Neutrophil (primary cell): ENCODE measurements at regions not wholly inside any gene's neighbourhood (a gene's known extent, or its start where the extent isn't known, plus 50 kb on each side); places are given as distances from the start of the nearest gene placed in this dataset.

Source experiments
- H3K27ac ChIP-seq: fragments of 200-600 bp; sonication (generic); 2 replicates; pipeline ENCODE4 v1.5.1; 2016; ENCODE audit warnings: mild to moderate bottlenecking, moderate library complexity
- H3K27me3 ChIP-seq: fragments of 200-600 bp; sonication (generic); 2 replicates; pipeline ENCODE4 v1.6.0; 2016; ENCODE audit warnings: mild to moderate bottlenecking
- H3K36me3 ChIP-seq: fragments of 200-600 bp; sonication (generic); 2 replicates; pipeline ENCODE4 v1.5.1; 2017
- H3K4me1 ChIP-seq, 2 experiments: fragments of 200-600 bp in 1 of 2; sonication (generic) in 1 of 2; 1 replicate in 1 of 2; 2 replicates in 1 of 2; pipeline versions ENCODE4 v1.5.1 to v1.6.1; 2013 to 2016; ENCODE audit warnings: low read depth in 1 of 2, low read length in 1 of 2, mild to moderate bottlenecking in 1 of 2, moderate library complexity in 1 of 2; ENCODE audit not compliant: control insufficient read depth in 1 of 2, insufficient read depth in 1 of 2
- H3K4me3 ChIP-seq, 2 experiments: fragments of 200-600 bp in 1 of 2; sonication (generic) in 1 of 2; 1 replicate in 1 of 2; 2 replicates in 1 of 2; pipeline ENCODE4 v1.5.1; 2013 to 2016; ENCODE audit warnings: low read depth in 1 of 2, low read length in 1 of 2, mild to moderate bottlenecking in 1 of 2, moderate library complexity in 1 of 2
- H3K9me3 ChIP-seq: fragments of 200-600 bp; sonication (generic); 2 replicates; pipeline ENCODE4 v1.5.1; 2016
- TF ChIP-seq, protein P1 (sequence below): fragments of 200-600 bp; sonication (generic); IDR thresholded peaks from 2 replicates; pipeline ENCODE4 v1.5.1; 2016; ENCODE audit warnings: antibody characterized with exemption

DNA sequence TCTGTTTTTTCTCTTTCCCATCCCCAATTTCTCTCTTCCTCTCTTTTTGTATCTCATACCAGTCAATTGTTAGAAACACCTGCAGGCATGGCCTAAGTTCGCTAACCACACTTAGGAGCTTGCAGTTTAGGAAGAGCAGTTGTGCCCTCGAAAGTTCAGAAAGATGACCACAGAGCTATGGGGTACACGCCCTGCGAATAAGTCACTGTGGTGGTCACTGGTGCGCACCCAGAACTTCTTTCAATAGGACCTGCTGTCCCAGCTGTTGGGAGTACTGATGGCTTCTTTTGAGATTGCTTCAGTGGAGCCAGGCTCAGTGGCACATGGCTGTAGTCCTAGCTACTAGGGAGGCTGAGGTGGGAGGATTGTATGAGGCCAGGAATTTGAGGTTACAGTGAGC lies 362.8 kb upstream of the TMTC1 start:
- H3K4me1 ChIP-seq: no peaks in the 10 kb centered on the region
- no peaks in the 10 kb centered on the region for H3K27me3 ChIP-seq
- H3K36me3 ChIP-seq: no peaks in the 10 kb centered on the region
- TF ChIP-seq, protein P1, sequence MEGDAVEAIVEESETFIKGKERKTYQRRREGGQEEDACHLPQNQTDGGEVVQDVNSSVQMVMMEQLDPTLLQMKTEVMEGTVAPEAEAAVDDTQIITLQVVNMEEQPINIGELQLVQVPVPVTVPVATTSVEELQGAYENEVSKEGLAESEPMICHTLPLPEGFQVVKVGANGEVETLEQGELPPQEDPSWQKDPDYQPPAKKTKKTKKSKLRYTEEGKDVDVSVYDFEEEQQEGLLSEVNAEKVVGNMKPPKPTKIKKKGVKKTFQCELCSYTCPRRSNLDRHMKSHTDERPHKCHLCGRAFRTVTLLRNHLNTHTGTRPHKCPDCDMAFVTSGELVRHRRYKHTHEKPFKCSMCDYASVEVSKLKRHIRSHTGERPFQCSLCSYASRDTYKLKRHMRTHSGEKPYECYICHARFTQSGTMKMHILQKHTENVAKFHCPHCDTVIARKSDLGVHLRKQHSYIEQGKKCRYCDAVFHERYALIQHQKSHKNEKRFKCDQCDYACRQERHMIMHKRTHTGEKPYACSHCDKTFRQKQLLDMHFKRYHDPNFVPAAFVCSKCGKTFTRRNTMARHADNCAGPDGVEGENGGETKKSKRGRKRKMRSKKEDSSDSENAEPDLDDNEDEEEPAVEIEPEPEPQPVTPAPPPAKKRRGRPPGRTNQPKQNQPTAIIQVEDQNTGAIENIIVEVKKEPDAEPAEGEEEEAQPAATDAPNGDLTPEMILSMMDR: no peak
- no peak overlapping the region for H3K4me3 ChIP-seq
- no peak overlapping the region for H3K27ac ChIP-seq
- H3K9me3 ChIP-seq: no peaks in the 10 kb centered on the region

DNA sequence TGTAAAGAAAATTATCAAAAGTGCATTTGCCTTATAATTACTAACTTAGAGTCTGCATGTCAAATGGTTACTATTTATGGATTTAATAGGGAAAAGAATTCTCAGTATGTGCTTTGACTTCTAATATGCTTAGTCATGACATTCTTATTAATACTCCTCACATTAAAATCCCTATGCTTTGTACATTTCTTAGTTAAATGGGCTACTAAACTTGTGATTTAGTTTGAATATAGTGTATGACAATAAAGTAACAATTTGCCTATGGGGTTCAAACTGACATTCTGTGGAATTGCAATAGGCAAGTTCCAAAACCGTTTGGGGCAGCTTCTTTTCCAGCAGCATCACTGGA lies 361.9 kb upstream of the TMTC1 start:
- Histone ChIP-seq H3K27me3 (no peaks in the 10 kb centered on the region), H3K4me1 (no peaks in the 10 kb centered on the region), H3K4me3 (no peak overlapping the region), H3K36me3 (no peaks in the 10 kb centered on the region), H3K27ac (no peak overlapping the region), H3K9me3 (no peaks in the 10 kb centered on the region)
- TF ChIP-seq, protein P1: no peak

- Histone ChIP-seq H3K4me3 (no peak overlapping the region), H3K4me1 (no peaks in the 10 kb centered on the region), H3K36me3 (no peaks in the 10 kb centered on the region), H3K27ac (no peak overlapping the region), H3K9me3 (no peaks in the 10 kb centered on the region), H3K27me3 (no peaks in the 10 kb centered on the region)
- TF ChIP-seq, protein P1: no peak
Measured at GRCh38 chr12:30144777-30145683, 361.3 kb upstream of the TMTC1 start.

DNA sequence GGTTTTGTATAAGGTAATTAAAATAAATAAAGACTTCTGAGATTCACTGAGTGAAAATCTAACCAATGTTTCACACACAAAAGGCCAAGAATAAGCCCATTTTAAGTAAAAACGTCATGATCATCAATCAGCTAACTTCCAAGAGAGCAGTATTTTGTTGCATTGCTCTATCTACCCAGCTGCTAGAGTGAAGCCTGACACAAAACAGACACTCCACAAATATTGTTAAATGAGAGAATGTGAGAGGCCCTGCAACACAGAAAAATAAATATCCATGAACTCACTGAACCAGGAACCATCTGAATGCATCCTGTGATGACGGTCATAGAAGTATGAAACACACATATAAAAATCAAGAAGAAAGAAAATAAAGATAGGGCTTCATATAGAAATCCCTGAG lies 358.6 kb upstream of the TMTC1 start:
- H3K9me3 ChIP-seq: no peaks in the 10 kb centered on the region
- TF ChIP-seq, protein P1: no peak

GRCh38 chr12:30138483-30138882 lies 354.7 kb upstream of the TMTC1 start:
- H3K27ac ChIP-seq: no peak overlapping the region
- H3K27me3 ChIP-seq: no peaks in the 10 kb centered on the region
- H3K36me3 ChIP-seq: no peaks in the 10 kb centered on the region
- no peaks in the 10 kb centered on the region for H3K9me3 ChIP-seq
- TF ChIP-seq, protein P1: no peak
- no peak overlapping the region for H3K4me3 ChIP-seq
- H3K4me1 ChIP-seq: no peaks in the 10 kb centered on the region

More for the DNA sequence above, 358.6 kb upstream of the TMTC1 start:
- H3K4me3 ChIP-seq: no peak overlapping the region
- H3K27me3 ChIP-seq: no peaks in the 10 kb centered on the region
- no peaks in the 10 kb centered on the region for H3K36me3 ChIP-seq
- H3K4me1 ChIP-seq: no peaks in the 10 kb centered on the region
- no peak overlapping the region for H3K27ac ChIP-seq
